ENCODE measurements at regions not wholly inside any gene's neighbourhood (a gene's known extent, or its start where the extent isn't known, plus 50 kb on each side); places are given as distances from the start of the nearest gene placed in this dataset.

DNA sequence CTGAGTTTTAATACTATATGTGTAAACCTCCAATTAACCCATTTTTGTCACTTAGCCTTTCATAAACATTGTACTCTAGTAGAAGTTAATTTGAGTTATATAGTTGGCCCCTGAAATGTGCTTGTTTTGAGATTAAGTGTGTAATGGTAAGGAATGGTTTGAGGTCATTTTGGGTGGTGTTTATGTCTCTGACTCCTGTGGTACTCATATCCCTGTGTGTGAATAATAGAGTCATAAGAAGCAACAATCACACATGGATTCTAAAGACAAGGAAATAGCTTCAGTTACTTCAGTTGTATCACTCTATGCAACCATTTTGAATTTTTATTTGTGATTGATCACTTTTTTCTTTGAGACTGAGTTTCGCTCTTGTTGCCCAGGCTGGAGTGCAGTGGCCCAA, 408.5 kb downstream of the MFSD1 start:
- in situ Hi-C loops (cut with HindIII; ENCODE audit: low sequenced_read_pairs) = no loop called here

DNA sequence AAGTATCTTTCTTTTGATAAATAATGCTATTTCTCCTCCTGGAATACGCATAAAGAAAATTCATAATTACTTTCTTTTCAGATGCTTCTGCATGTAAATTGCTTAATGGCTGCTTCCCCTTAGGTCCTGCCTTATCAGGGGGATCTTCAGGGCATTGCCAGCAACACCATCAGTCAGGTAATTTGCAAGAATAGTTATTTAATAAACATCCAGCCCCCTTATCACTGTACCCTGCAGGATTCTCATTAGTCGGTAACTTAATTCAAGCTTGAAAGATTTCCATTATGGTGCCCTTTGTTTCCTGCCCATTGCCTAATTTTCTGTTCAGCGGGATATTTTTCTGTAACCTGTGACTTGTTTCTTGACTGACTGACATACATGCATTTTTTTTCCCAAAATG, 414.5 kb downstream of the MFSD1 start:
- in situ Hi-C loops (cut with HindIII; ENCODE audit: low sequenced_read_pairs) = no loop called here

DNA sequence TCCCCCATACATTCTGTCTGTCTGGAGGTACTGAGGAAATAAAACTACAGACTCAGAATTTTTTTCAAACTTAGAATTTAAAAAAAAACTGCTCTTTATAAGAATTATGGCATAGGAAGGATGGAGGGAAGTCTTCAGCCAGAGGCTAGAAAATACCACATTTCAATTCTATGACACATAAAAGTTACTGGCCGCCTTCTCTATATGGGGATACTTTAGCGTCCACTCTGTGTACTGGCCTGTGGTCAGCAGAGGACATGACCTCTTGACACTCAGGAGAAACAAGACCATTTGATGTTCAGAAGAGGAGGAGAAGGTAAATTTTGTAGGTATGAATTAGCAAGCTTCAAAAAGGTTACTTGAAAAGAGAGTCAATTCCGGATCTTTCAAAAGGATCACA, 417.4 kb downstream of the MFSD1 start:
- in situ Hi-C loops (cut with HindIII; ENCODE audit: low sequenced_read_pairs) = no loop called here

DNA sequence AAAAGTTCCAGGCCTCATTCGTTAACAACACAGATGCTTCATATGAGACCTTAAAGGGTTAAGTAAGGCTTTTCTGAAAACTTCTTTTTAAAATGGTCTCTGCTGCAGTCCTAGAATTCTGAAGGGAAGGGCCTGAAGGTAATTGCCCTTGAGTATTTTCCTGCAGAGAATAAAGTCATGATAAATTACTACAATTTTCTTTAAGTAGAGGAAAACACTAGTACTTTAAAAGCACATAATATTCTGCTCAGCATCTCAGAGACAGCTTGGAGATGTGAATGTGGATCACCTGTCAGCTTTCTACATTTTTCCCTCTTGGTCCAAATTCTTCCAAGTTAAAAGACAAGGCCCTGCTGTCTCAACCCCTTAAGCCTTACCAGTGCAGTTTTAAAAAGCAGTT, 419.5 kb downstream of the MFSD1 start:
- in situ Hi-C loops (cut with HindIII; ENCODE audit: low sequenced_read_pairs) = no loop called here

GRCh38 chr3:159229116-159229680, 427.3 kb downstream of the MFSD1 start:
- in situ Hi-C loops (cut with HindIII; ENCODE audit: low sequenced_read_pairs) = no loop called here

DNA sequence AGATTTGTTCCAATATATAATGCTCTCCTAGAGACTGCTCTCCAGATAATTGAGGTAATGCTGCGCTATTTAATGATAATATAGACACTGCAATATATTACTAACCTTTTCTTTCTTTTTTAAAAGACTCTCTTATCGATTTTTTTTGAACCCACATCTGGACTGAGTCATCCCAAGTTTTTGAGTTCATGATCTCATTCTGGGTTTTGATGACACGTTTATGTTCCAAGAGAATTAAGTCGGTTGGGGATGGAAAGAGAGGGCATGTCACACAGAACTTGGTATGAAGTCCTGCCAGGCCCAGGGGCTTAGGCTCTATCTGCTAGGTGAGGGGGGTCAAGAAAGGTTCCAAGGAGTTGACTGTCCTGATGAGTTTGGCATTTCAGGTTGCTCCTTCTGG, 431.1 kb downstream of the MFSD1 start:
- in situ Hi-C loops (cut with HindIII; ENCODE audit: low sequenced_read_pairs) = no loop called here

DNA sequence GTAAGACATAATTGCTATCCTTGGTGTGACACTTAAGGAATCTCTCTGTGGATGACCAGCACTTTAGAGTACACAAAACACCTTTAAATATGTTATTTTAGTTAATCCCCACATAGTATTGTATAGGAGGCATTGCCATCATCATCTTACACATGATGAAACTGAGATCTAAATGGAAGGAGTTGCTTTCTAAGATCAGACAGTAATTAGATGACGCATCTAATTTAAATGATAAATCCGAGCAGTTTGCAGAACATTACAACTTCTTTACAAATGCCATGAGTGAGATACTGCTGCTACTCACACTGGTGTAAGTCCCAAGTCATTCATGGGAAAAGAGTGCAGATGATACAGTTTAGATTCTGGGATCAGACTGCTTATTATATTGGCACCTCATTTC, 431.9 kb downstream of the MFSD1 start:
- in situ Hi-C loops (cut with HindIII; ENCODE audit: low sequenced_read_pairs) = no loop called here

DNA sequence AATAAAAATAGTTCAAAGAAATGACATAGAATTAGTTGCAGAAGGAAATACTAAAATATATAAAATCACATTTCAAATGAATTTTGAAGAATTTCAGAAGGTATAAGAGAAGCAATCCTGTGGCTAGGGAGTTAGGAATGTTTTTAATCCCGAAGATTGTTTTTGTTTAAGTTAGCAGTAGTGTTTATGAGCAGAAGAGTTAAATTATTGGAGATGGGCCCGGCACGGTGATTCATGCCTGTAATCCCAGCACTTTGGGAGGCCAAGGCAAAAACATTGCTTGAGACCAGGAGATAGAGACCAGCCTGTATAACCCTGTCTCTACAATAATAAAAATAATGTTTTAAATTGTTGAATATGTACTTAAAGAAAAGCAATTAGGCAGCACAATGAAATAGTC, 432.5 kb downstream of the MFSD1 start:
- in situ Hi-C loops (cut with HindIII; ENCODE audit: low sequenced_read_pairs) = no loop called here

DNA sequence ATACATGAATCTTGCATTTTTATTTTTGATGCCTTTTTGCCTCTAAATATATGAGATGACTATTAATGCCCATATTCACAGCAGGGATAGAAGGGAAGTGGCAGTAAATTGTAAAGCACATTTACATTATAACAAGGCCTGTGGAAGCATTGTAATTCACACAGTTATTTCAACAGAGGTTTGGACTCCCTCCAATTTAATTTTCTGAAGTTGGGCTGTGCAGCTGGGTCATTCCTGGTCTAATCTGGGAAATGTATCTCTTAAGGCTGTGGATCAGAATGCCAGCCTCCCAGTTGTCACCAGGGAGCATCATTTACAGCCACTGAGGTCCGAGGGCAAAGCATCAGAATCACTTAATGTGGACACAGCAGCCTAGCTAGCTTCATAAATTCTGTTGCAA, 434.5 kb downstream of the MFSD1 start:
- in situ Hi-C loops (cut with HindIII; ENCODE audit: low sequenced_read_pairs) = no loop called here

DNA sequence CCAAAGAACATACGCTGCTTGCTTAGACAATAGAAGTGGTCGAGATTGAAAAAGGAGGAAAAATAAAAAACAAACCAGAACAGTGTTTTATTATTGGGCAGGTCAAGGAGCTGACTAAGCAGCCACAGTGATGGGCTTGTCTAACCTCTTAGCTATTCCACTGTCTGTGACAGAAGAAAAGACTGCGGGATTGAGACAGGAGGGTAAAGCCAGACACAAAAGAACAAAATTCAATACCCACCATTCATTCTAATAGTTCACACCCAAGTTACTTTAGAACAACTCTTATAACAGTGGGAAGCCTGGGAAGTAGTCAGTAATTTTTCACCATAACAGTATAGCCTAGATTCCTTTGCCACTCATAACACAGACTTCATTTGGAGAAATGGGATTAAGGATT, 435.4 kb downstream of the MFSD1 start:
- in situ Hi-C loops (cut with HindIII; ENCODE audit: low sequenced_read_pairs) = no loop called here

- in situ Hi-C loops (cut with HindIII; ENCODE audit: low sequenced_read_pairs) = no loop called here
Observed at GRCh38 chr3:159238646-159239045, 436.8 kb downstream of the MFSD1 start.

DNA sequence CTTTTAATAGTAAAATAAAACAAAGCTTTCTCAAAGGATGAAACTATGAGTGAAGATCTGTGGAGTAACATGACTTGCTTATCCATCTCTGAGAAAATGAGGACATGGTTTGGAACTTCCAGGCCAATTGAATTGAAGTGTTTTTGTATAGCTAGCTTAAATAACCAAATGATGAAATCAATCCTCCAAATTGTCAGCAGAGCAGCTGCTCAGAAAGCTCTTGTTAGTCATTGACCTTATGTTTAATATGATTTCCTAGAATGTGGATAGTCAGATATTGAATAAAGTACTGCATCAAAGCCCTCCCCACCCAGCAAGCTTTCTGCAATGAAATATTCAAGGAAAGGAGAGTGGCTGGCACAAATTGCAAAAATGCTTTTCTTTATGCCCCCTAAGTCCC, 437.2 kb downstream of the MFSD1 start:
- in situ Hi-C loops (cut with HindIII; ENCODE audit: low sequenced_read_pairs) = no loop called here

GRCh38 chr3:159244933-159245332, 443.1 kb downstream of the MFSD1 start:
- in situ Hi-C loops (cut with HindIII; ENCODE audit: low sequenced_read_pairs) = no loop called here

- in situ Hi-C loops (cut with HindIII; ENCODE audit: low sequenced_read_pairs) = no loop called here
Observed at GRCh38 chr3:159245871-159246270, 444.0 kb downstream of the MFSD1 start.

- in situ Hi-C loops (cut with HindIII; ENCODE audit: low sequenced_read_pairs) = no loop called here
Observed at GRCh38 chr3:159246385-159246784, 444.5 kb downstream of the MFSD1 start.

DNA sequence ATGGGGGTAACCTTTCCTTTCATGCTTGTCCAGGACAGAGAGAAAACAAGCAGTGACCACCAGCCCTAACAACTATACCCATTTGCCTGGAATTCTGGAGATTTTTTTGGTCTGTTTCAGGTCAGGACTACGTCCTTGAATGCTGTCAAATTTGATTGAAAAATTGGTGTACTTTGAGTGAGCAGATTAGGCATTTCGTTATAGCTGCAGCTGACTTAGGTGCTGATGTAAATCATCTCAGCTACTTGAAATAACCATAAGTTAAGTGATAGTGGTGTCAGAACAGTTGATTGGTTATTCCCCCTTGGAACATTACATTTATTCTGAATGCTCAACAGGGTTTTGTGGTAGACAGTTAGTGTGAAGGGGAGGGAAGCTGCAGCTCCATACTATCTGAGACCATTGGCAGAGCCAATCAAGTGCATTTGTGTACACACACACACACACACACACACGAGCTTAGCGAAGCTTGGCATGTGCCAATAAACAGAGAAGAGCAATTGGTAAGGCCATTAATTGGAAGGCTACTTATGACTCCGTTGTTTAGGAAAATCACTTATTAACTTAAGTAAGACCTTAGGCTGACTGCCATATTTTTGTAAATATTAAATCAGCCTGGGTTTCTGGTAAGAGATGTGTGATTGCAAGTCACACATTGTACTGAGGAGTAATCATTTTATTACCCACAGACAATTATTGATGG, 447.8 kb downstream of the MFSD1 start:
- in situ Hi-C loops (cut with HindIII; ENCODE audit: low sequenced_read_pairs) = no loop called here

GRCh38 chr3:159250961-159251360, 449.1 kb downstream of the MFSD1 start:
- in situ Hi-C loops (cut with HindIII; ENCODE audit: low sequenced_read_pairs) = no loop called here

DNA sequence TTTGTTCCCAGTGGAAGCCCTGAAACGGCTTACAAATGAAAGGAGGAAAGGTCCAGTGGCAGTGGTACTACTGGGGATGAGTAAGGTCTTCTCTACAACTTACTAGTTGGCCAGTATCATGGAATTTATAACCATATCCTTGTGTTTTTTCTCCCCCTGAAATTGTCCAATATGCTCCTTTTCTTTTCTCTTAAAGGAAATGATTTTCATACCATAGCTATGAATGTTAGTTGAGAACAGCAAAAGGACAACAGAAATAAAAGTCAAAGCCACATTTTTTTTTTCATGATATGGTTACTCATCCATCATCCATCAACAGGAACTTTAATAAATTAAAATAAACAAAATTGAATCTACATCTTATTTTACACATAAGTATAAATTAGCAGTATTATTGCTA, 450.4 kb downstream of the MFSD1 start:
- in situ Hi-C loops (cut with HindIII; ENCODE audit: low sequenced_read_pairs) = no loop called here

DNA sequence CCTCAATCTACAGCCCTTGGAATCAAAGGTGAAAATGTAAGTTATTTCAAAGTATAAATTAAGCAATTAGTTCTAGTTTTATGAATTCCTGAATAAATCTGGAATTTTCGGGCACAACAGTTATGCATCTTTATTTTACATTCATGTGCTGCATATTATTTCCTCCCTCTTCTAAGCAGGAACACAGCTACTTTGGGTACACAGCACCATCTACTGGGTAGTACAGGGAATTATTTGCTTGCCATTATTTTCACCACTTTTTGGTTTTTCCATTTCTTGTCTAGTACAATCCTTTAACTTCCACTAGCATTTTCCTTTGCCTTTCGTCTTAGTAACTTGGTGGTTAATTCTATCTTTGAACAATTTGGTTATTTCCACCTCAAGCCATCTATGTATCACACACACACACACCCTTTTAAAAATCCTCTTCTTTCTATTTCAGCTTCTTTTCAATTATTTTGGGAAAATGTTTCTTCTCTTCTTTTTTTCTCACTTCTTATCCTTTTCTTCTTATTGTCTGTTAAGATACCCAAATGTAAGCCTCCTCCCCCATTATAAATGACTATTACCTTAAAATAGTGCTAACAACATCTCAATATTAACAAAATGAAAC, 451.0 kb downstream of the MFSD1 start:
- in situ Hi-C loops (cut with HindIII; ENCODE audit: low sequenced_read_pairs) = no loop called here

GRCh38 chr3:159253860-159254259, 452.0 kb downstream of the MFSD1 start:
- in situ Hi-C loops (cut with HindIII; ENCODE audit: low sequenced_read_pairs) = no loop called here

DNA sequence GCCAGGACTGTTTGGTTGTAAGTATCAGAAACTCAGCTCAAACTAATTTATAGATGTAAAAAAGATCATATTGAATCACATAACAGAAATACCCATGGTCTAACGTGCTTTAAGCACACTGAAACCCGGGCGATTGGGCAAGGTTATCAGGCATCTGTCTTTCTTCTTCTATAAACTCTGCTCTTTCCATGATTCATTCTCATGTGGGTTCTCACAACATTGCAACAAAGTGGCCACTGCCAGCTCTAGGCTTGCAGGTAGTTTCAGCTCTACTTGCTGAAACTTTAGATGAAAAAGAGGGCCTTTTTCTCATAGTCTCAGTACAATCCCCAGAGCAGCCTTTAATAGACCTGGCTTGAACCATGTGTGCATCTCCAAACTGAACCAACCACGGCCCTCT, 456.1 kb downstream of the MFSD1 start:
- in situ Hi-C loops (cut with HindIII; ENCODE audit: low sequenced_read_pairs) = no loop called here

GRCh38 chr3:159258934-159259333, 457.1 kb downstream of the MFSD1 start:
- in situ Hi-C loops (cut with HindIII; ENCODE audit: low sequenced_read_pairs) = no loop called here

Measured in endothelial cell of hepatic sinusoid (primary cell).